A673 (cell line): ENCODE measurements at regions not wholly inside any gene's neighbourhood (a gene's known extent, or its start where the extent isn't known, plus 50 kb on each side); places are given as distances from the start of the nearest gene placed in this dataset.

Source experiments
- BruUV-seq: library from RNA; stranded (reverse); fragments of 400-500 nt; replicated peaks from 2 replicates; lab custom pipeline; 2021; lab: Mats Ljungman, UMichigan
- CTCF ChIA-PET: fragments of 300-600 bp; sonication (Branson Sonifier 250); formaldehyde crosslinking; loops from one replicate; lab custom pipeline; 2022; ENCODE audit warnings: antibody characterized with exemption; lab: Charles Lee
- POLR2A ChIA-PET: fragments of 300-600 bp; sonication (Branson Sonifier 250); formaldehyde crosslinking; loops from one replicate; lab custom pipeline; 2022; ENCODE audit warnings: antibody characterized with exemption; ENCODE audit not compliant: low non-redundant PET; lab: Charles Lee
- DNase-seq: peaks from one replicate; pipeline ENCODE4 v3.0.0-alpha.2; 2015; ENCODE audit warnings: low spot score
- H3K27ac ChIP-seq: fragments of 200-600 bp; sonication (generic); 2 replicates; pipeline ENCODE4 v1.5.1; 2016; ENCODE audit warnings: mixed run types, low read depth, mild to moderate bottlenecking, mixed read lengths, antibody characterized with exemption, low read length; ENCODE audit not compliant: poor library complexity, severe bottlenecking
- H3K27me3 ChIP-seq: fragments of 200-600 bp; sonication (generic); replicated peaks from 2 replicates; pipeline ENCODE4 v1.6.1; 2017; ENCODE audit warnings: mixed run types, low read depth, mild to moderate bottlenecking, mixed read lengths, antibody characterized with exemption, low read length; ENCODE audit not compliant: insufficient read depth, poor library complexity
- H3K36me3 ChIP-seq: fragments of 200-600 bp; sonication (generic); 2 replicates; pipeline ENCODE4 v1.6.1; 2016; ENCODE audit warnings: mixed run types, mild to moderate bottlenecking, mixed read lengths, antibody characterized with exemption, low read length; ENCODE audit not compliant: insufficient read depth, poor library complexity, severe bottlenecking
- H3K4me1 ChIP-seq: fragments of 200-600 bp; sonication (generic); 2 replicates; pipeline ENCODE4 v1.6.1; 2017; ENCODE audit warnings: mixed run types, mild to moderate bottlenecking, mixed read lengths, antibody characterized with exemption, low read length; ENCODE audit not compliant: insufficient read depth, poor library complexity, severe bottlenecking
- H3K4me3 ChIP-seq: fragments of 200-600 bp; sonication (generic); 2 replicates; pipeline ENCODE4 v1.5.1; 2016; ENCODE audit warnings: low read depth, mixed run types, mild to moderate bottlenecking, mixed read lengths, low read length; ENCODE audit not compliant: poor library complexity, severe bottlenecking
- H3K9me3 ChIP-seq: fragments of 200-600 bp; sonication (generic); 2 replicates; pipeline ENCODE4 v1.6.1; 2016; ENCODE audit warnings: mixed run types, low read depth, mild to moderate bottlenecking, mixed read lengths, antibody characterized with exemption, low read length; ENCODE audit not compliant: poor library complexity, severe bottlenecking
- CTCF ChIP-seq: fragments of 300-800, 200-600 bp; sonication (generic); conservative IDR thresholded peaks from 2 replicates; pipeline ENCODE4 v1.5.1; 2017; ENCODE audit warnings: low read depth, mild to moderate bottlenecking, antibody characterized with exemption, low read length, moderate library complexity, mixed read lengths
- EZH2 ChIP-seq: fragments of 200-600 bp; sonication (generic); IDR thresholded peaks from 2 replicates; pipeline ENCODE4 v1.6.1; 2017; ENCODE audit warnings: borderline replicate concordance, low read depth, mild to moderate bottlenecking, mixed read lengths, antibody characterized with exemption, low read length; ENCODE audit not compliant: poor library complexity, severe bottlenecking
- intact Hi-C: fragments of 100-400 bp; cut with micrococcal nuclease; formaldehyde crosslinking; loops from one replicate; pipeline ENCODE4 v1.10.0; 2022; ENCODE audit not compliant: unreplicated experiment

- DNase-seq: no peak
- POLR2A ChIA-PET: no interaction called here
- H3K4me3 ChIP-seq: no peak overlapping the region
- no peaks in the 10 kb centered on the region for H3K27me3 ChIP-seq
- TF ChIP-seq CTCF (no peak), EZH2 (no peak)
- H3K36me3 ChIP-seq: no peaks in the 10 kb centered on the region
- intact Hi-C loops: no loop called here
- BruUV-seq: no TSS peak
- H3K27ac ChIP-seq: no peak overlapping the region
- CTCF ChIA-PET: no interaction called here
- no peaks in the 10 kb centered on the region for H3K4me1 ChIP-seq
- peaks cover 22% of the 10 kb centered on the region for H3K9me3 ChIP-seq
Measured at GRCh38 chr17:14790521-14790920, 474.6 kb downstream of the PMP22 start.

- H3K27me3 ChIP-seq: no peaks in the 10 kb centered on the region
- CTCF ChIA-PET: no interaction called here
- no peak for DNase-seq
- H3K9me3 ChIP-seq: peaks cover 40% of the 10 kb centered on the region
- TF ChIP-seq CTCF (no peak), EZH2 (no peak)
- H3K36me3 ChIP-seq: no peaks in the 10 kb centered on the region
- H3K4me1 ChIP-seq: no peaks in the 10 kb centered on the region
- no peak overlapping the region for H3K27ac ChIP-seq
- POLR2A ChIA-PET: no interaction called here
- no TSS peak for BruUV-seq
- intact Hi-C loops: no loop called here
- no peak overlapping the region for H3K4me3 ChIP-seq
Measured at GRCh38 chr17:14784997-14785696, 480.0 kb downstream of the PMP22 start.

GRCh38 chr17:14781123-14781522, 480.2 kb downstream of the HS3ST3B1 start:
- no peak overlapping the region for H3K4me3 ChIP-seq
- ChIA-PET CTCF (no interaction called here), POLR2A (no interaction called here)
- H3K4me1 ChIP-seq: no peaks in the 10 kb centered on the region
- intact Hi-C loops: no loop called here
- H3K27ac ChIP-seq: no peak overlapping the region
- H3K36me3 ChIP-seq: no peaks in the 10 kb centered on the region
- BruUV-seq: no TSS peak
- no peaks in the 10 kb centered on the region for H3K27me3 ChIP-seq
- no peak for TF ChIP-seq CTCF
- no peak for TF ChIP-seq EZH2
- H3K9me3 ChIP-seq: peaks cover 56% of the 10 kb centered on the region
- DNase-seq: no peak
